GM18498 (cell line): ENCODE measurements at regions not wholly inside any gene's neighbourhood (a gene's known extent, or its start where the extent isn't known, plus 50 kb on each side); places are given as distances from the start of the nearest gene placed in this dataset.

Source experiments
- ATAC-seq: cut with Tn5 transposase; IDR thresholded peaks from one replicate; pipeline ENCODE4 v1.9.1; 2021; ENCODE audit warnings: mild to moderate bottlenecking, moderate library complexity; ENCODE audit not compliant: unreplicated experiment

GRCh38 chr13:74891610-74892009, 590.4 kb downstream of the TBC1D4 start:
- no peak for ATAC-seq

GRCh38 chr13:74889321-74889720, 592.6 kb downstream of the TBC1D4 start:
- ATAC-seq: no peak

- ATAC-seq: no peak
Observed at GRCh38 chr13:74886502-74886901, 595.5 kb downstream of the TBC1D4 start.

GRCh38 chr13:74883834-74884233, 598.1 kb downstream of the TBC1D4 start:
- no peak for ATAC-seq

DNA sequence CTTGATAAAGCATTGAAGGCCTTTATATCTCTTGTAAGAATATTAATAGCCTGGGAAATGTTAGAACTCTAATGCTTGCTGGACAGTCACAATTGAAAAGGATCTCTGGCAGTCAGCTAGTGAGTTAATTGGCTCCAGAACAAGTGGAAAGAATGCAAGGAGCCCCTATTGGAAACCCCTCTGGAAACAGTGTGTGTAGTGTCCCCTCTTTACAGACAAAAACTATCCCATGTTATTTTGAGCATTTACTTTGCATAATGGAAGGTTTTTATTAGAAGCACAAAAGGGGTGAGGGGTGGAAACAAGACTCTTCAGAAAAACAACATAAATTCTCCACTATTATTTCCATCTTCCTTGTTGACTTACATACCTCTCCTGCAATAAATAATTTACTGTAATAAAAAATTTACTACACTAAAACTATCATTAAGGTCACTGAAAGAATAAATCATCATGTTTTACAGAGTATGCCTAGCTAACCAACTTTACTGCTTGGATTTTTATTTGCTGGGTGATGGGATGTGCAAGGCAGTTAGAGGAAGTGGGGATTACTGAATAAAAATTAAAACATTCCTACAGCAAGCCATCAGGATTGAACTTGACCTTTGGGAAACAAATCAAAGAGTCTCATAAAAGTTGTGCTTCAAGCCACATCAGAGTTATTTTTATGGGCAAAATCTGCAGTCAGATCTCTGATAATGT, 610.4 kb downstream of the TBC1D4 start:
- ATAC-seq: no peak

- ATAC-seq: no peak
Observed at GRCh38 chr13:74870865-74871264, 611.1 kb downstream of the TBC1D4 start.

- ATAC-seq: no peak
Observed at GRCh38 chr13:74869846-74870245, 612.1 kb downstream of the TBC1D4 start.

DNA sequence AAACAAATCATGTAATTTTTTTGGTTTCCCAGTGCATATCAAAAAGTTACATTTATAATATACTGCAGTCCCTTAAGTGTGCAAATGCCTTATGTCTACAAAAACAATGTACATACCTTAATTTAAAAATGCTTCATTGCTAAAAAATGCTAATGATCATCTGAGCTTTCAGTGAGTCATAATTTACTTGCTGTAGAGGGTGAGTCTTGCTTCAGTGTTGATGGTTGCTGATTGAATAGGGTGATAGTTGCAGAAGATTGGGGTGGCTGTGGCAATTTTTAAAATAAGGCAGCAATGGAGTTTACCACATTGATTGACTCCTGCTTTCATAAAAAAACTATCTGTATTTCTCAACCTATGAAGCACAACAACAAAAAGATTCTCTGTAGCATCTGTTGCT, 613.9 kb downstream of the TBC1D4 start:
- no peak for ATAC-seq

DNA sequence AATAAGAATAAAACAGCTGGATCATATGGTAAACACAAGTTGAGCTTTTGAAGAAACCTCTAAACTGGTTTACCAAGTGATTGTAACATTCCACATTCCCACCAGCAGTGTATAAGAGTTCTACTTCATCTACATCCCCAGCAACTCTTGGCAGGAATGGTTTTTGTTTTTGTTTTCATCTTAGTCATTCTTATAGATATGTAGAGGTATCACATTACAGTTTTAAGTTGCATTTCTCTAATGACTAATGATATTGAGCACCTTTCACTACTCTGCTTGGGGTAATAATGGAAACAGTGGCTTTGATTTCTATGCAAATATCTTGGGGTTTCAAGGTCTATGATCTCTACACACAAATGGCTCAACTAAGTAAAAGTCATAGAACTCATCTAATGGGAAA, 614.5 kb downstream of the TBC1D4 start:
- no peak for ATAC-seq

- ATAC-seq: no peak
Observed at GRCh38 chr13:74866101-74866500, 615.9 kb downstream of the TBC1D4 start.

DNA sequence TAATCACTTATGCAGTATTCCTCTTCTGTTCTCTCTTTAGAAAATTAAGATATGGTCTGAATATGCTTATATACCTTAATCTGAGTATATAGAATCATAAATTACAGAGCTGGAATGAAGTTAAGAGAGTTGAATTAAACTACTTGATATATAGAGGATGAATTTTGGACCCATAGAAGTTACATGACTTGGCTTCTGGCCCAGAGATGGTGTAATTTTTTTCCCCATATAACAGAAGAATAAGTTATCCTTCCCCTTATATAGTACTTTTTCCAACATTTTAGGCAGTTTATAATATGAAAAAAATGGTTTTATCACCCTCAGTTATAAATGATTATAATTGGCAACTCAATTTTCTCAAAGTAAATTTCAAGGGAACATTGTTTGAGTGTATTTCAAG, 616.3 kb downstream of the TBC1D4 start:
- no peak for ATAC-seq

DNA sequence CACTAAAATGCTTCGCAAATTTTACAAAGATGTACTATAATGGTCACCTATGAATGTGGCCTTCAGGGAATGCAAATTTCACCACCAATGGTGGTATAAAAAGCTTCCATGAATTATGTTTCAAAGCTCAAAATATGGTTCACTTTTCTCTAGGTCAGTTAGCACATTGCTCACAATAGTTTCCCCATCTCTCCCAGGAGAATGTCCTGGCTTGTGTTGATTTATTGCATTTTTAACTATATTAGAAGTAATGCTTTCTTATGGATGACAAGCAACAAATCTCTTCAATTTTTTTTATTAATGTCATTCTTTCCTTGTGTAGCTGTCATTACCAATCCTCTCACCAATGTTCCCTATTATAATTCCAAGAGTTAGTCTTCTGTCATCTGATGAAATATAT, 621.2 kb downstream of the TBC1D4 start:
- ATAC-seq: no peak

- no peak for ATAC-seq
Observed at GRCh38 chr13:74850893-74851292, 631.1 kb downstream of the TBC1D4 start.

GRCh38 chr13:74847966-74848365, 634.0 kb downstream of the TBC1D4 start:
- no peak for ATAC-seq

- ATAC-seq: no peak
Observed at GRCh38 chr13:74845806-74846205, 636.2 kb downstream of the TBC1D4 start.

DNA sequence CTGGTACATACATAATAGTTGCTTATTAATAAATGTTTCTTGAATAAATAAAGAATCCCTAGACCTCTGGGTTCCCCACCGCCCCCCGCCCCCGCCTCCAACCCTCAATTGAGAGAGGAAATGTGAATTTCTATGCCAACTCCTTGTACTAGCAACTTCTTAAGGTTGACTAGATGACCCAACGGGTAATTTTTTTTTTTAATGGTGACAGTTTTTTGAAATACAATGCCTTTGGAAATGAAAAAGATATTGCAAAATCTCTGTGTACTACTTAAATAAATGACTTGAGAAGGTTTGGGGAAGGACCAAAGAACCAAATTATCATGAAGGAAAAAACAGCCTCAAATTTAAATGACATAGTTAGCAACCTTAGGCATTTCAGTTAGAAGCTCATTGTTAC, 640.3 kb downstream of the TBC1D4 start:
- ATAC-seq: no peak

GRCh38 chr13:74841123-74841522, 640.8 kb downstream of the TBC1D4 start:
- ATAC-seq: no peak

DNA sequence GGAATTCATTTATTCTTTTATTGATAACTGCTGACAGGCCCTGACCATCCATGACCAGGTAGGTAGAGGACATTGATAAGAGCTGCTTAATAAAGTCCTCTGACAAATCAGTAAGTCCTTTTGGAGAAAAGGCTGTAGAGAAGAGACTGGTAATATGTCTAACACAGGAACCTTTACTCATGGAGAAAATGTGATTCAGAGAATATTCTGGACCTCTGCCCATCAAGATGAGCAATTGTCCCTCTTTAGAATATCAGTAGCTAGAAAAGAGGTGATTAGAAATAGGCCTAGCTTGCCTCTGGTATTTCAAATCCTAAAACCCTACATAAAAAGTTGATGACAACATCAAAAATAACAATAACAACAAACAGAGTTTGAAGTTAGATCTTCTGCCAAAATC, 642.3 kb downstream of the TBC1D4 start:
- no peak for ATAC-seq

DNA sequence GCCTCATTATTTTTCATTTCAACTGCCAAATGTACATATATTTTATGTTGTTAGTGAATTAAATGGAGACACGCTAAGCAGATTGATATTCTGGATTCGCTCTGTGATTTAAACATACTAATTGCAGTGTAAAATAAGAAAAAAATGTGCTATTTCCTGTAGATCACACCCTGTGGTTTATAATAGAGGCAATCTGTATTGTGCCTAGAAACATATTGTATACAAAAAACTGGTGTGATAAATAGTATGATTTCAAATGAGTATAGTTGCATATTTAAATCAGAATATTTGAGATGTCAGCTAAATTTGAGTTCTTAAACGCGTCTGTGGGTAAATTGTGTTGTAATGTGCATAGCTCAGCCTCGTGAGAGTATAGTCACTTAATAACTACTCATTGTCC, 643.9 kb downstream of the TBC1D4 start:
- no peak for ATAC-seq

- ATAC-seq: no peak
Observed at GRCh38 chr13:74836628-74837027, 645.3 kb downstream of the TBC1D4 start.

DNA sequence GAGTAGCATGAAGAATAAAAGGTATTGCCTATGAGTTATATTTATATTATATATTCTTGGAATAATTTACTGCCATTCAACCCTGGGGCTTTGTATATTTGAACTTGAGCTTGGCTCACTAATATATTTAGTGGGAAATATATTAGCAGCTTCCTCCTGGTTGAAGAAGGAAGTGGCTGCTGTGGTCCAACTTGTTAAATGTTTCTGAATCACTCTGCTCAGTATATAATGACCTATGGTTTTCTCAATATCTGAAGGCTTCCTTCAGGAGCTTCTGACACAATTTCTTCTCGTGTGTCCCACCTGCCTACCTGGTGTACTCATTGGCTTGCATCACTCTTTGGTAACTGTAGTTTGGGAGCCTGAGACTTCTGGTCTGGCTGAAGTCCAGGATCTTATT, 646.4 kb downstream of the TBC1D4 start:
- ATAC-seq: no peak

DNA sequence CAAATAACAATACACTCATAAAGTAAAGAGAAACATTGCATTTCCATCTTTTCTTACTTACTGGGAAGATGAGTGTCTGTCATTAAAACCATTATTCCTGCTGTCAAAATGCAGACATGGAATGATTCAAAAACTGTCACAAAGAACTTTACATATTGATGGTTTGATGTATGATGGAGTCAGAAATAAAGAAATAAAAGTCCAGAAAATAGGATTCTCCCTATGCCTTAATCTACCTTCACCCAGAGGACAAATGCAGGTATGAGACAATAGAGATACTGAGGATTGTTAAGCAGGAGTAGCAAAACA, 656.1 kb downstream of the TBC1D4 start:
- ATAC-seq: no peak

DNA sequence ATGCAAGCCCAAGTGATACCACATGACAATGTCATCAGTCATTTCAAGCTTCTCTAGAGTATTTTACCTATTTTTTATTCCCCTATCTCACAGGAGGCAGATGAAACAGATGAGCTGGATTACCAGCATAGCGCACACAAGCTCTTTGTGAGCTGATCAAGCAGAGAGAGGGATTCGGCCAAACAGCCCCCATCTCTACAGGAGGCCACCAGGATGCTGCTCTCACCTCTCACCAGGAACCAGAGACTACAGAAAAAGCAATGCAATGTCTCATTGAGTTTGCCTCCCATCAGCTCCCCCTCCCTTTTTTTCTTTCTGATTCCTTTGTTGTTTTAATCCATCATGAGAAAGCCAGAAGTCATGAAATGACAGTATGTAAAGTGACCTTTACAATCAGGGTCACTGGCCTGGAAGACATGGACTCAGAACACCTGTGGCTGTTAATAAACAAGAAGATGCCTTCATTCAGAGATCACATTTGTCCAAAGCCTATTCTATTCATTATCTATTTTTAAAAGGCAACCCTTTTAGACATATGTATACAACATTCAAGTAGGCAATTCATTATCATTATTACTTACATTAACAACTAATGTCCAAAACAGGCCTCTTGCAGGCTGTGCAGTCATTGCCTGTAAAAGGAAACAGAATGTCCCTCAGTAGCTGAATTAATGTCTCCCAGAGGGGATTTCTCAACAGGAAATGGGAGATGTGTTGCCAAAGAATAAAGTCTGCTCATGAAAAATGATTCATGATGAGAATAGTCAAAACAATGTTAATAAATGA, 656.6 kb downstream of the TBC1D4 start:
- no peak for ATAC-seq
